ENCODE measurements at regions not wholly inside any gene's neighbourhood (a gene's known extent, or its start where the extent isn't known, plus 50 kb on each side); places are given as distances from the start of the nearest gene placed in this dataset.

DNA sequence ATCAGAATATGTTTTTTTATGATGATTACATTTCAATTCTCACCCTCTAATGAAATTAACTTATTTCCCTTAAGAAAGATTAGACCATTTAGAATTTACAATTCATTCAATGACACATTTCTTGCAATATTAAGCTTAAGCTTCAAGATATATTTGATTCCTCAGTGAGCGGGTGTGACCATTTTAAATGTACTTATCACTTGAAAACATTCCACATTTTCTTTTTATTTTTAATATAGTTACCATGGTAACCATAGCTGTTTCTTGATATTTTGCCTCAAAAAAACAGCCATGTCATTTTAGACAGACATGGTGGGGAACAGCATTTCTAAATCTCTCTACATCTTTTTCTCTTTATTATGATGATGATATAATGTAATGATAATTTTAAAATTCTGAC lies 1029.0 kb upstream of the B3GALT2 start:
- no peak for TF ChIP-seq CTCF (conservative IDR thresholded peaks at IDR 0.05)
- no peak for TF ChIP-seq EZH2 (IDR thresholded peaks at IDR 0.05; ENCODE audit: low read depth)

Measured in PC-9 (cell line).